H1 (cell line): ENCODE measurements at regions not wholly inside any gene's neighbourhood (a gene's known extent, or its start where the extent isn't known, plus 50 kb on each side); places are given as distances from the start of the nearest gene placed in this dataset.

Source experiments
- CTCF ChIA-PET: fragments of 300-600 bp; sonication (Branson Sonifier 250); formaldehyde crosslinking; loops from one replicate; lab custom pipeline; 2021; ENCODE audit not compliant: partially characterized antibody; lab: Charles Lee
- POLR2A ChIA-PET: fragments of 300-600 bp; sonication (Branson Sonifier 250); formaldehyde crosslinking; loops from one replicate; lab custom pipeline; 2021; ENCODE audit warnings: inconsistent platforms; ENCODE audit not compliant: partially characterized antibody; lab: Charles Lee
- DNase-seq, 2 experiments: peaks; one replicate each; pipeline versions ENCODE4 v3.0.0 to v3.0.0-alpha.2; 2010 to 2022; ENCODE audit warnings: low spot score in 2 of 2, low read depth in 1 of 2, mixed read lengths in 1 of 2
- FAIRE-seq: peaks from 2 replicates; lab custom pipeline; 2011; peaks lifted over from hg19 to GRCh38; lab: Jason Lieb, UNC
- H2AFZ ChIP-seq: 2 replicates; pipeline ENCODE4 v1.8.1; 2012; ENCODE audit warnings: low read length, inconsistent platforms
- H2AK5ac ChIP-seq: 2 replicates; pipeline ENCODE4 v1.6.1; 2013; ENCODE audit warnings: low read depth, low read length
- H2BK120ac ChIP-seq: replicated peaks from 2 replicates; pipeline ENCODE3; 2013; ENCODE audit warnings: low read depth, low read length, inconsistent platforms
- H2BK12ac ChIP-seq: 2 replicates; pipeline ENCODE4 v1.6.1; 2013; ENCODE audit warnings: low read depth, low read length
- H2BK15ac ChIP-seq: 2 replicates; pipeline ENCODE4 v1.6.1; 2013; ENCODE audit warnings: low read length
- H2BK20ac ChIP-seq: 2 replicates; pipeline ENCODE4 v1.6.1; 2013; ENCODE audit warnings: low read length
- H2BK5ac ChIP-seq: 2 replicates; pipeline ENCODE4 v1.6.1; 2013; ENCODE audit warnings: low read depth, low read length
- H3K14ac ChIP-seq: 2 replicates; pipeline ENCODE4 v1.6.1; 2013; ENCODE audit warnings: inconsistent platforms; ENCODE audit not compliant: insufficient read length
- H3K18ac ChIP-seq: 2 replicates; pipeline ENCODE4 v1.6.1; 2013; ENCODE audit warnings: low read length; ENCODE audit errors: extremely low read depth
- H3K23ac ChIP-seq: 2 replicates; pipeline ENCODE4 v1.6.1; 2013; ENCODE audit warnings: inconsistent platforms; ENCODE audit not compliant: insufficient read length
- H3K23me2 ChIP-seq: 2 replicates; pipeline ENCODE4 v1.6.1; 2013; ENCODE audit warnings: low read depth, low read length
- H3K27ac ChIP-seq: 2 replicates; pipeline ENCODE4 v1.6.1; 2011; ENCODE audit warnings: low read depth, low read length, inconsistent platforms
- H3K27me3 ChIP-seq, 4 experiments: replicated peaks in 1 of 4; 1 replicate in 1 of 4; 2 replicates in 3 of 4; pipeline versions ENCODE4 v1.6.1 to v1.8.1; 2011 to 2013; ENCODE audit warnings: low read length in 3 of 4, mild to moderate bottlenecking in 3 of 4, inconsistent platforms in 2 of 4, mixed read lengths in 2 of 4, moderate library complexity in 1 of 4; ENCODE audit not compliant: control insufficient read depth in 3 of 4, insufficient read depth in 3 of 4; ENCODE audit errors: extremely low read depth in 1 of 4
- H3K36me3 ChIP-seq, 4 experiments: 2 replicates each; pipeline versions ENCODE4 v1.6.1 to v1.8.1; 2011 to 2013; ENCODE audit warnings: mild to moderate bottlenecking in 4 of 4, low read length in 3 of 4, moderate library complexity in 2 of 4, control low read depth in 1 of 4, inconsistent platforms in 1 of 4; ENCODE audit not compliant: insufficient read depth in 4 of 4, control insufficient read depth in 2 of 4
- H3K4ac ChIP-seq: replicated peaks from 2 replicates; pipeline ENCODE3; 2013; ENCODE audit warnings: low read length, low read depth, mixed read lengths, inconsistent platforms; ENCODE audit not compliant: insufficient read length
- H3K4me1 ChIP-seq, 4 experiments: replicated peaks in 1 of 4; 1 replicate in 1 of 4; 2 replicates in 3 of 4; pipeline versions ENCODE4 v1.6.1 to v1.8.1; 2011 to 2013; ENCODE audit warnings: low read length in 3 of 4, inconsistent platforms in 2 of 4, mixed read lengths in 1 of 4; ENCODE audit not compliant: insufficient read depth in 4 of 4, control insufficient read depth in 3 of 4
- H3K4me2 ChIP-seq, 2 experiments: 2 replicates each; pipeline versions ENCODE4 v1.6.1 to v1.8.1; 2011 to 2013; ENCODE audit warnings: low read depth in 2 of 2, low read length in 2 of 2, control low read depth in 1 of 2, inconsistent platforms in 1 of 2, mild to moderate bottlenecking in 1 of 2; ENCODE audit not compliant: insufficient read depth in 1 of 2
- H3K4me3 ChIP-seq, 4 experiments: fragments of 200-600, 300-600 bp in 1 of 4; sonication (generic), shearing (Covaris generic), sonication (Bioruptor Twin) in 1 of 4; 2 replicates each; pipeline versions ENCODE4 v1.5.1 to v1.8.1; 2011 to 2016; ENCODE audit warnings: low read length in 4 of 4, low read depth in 3 of 4, control low read depth in 2 of 4, inconsistent platforms in 2 of 4, mild to moderate bottlenecking in 2 of 4, mixed read lengths in 1 of 4, moderate library complexity in 1 of 4; ENCODE audit not compliant: insufficient read depth in 2 of 4; ENCODE audit errors: extremely low read depth in 1 of 4
- H3K56ac ChIP-seq: replicated peaks from 2 replicates; pipeline ENCODE3; 2013; ENCODE audit warnings: low read depth, mild to moderate bottlenecking, mixed read lengths, low read length, inconsistent platforms; ENCODE audit not compliant: insufficient read length
- H3K79me1 ChIP-seq: 2 replicates; pipeline ENCODE4 v1.6.1; 2013; ENCODE audit warnings: low read depth, low read length, control low read depth
- H3K79me2 ChIP-seq, 2 experiments: 2 replicates each; pipeline versions ENCODE4 v1.6.1 to v1.8.1; 2012 to 2013; ENCODE audit warnings: low read length in 2 of 2, mild to moderate bottlenecking in 2 of 2, inconsistent platforms in 1 of 2; ENCODE audit not compliant: insufficient read depth in 2 of 2, control insufficient read depth in 1 of 2
- H3K9ac ChIP-seq, 4 experiments: replicated peaks in 1 of 4; 1 replicate in 1 of 4; 2 replicates in 3 of 4; pipeline versions ENCODE4 v1.6.1 to v1.8.1; 2011 to 2013; ENCODE audit warnings: low read depth in 3 of 4, low read length in 3 of 4, control low read depth in 2 of 4, mild to moderate bottlenecking in 2 of 4, moderate library complexity in 2 of 4, inconsistent platforms in 1 of 4; ENCODE audit errors: extremely low read depth in 1 of 4
- H3K9me3 ChIP-seq, 2 experiments: 2 replicates each; pipeline versions ENCODE4 v1.6.1 to v1.8.1; 2012 to 2013; ENCODE audit warnings: mild to moderate bottlenecking in 2 of 2, moderate library complexity in 2 of 2, control low read depth in 1 of 2, inconsistent platforms in 1 of 2, low read depth in 1 of 2, low read length in 1 of 2, mixed read lengths in 1 of 2; ENCODE audit not compliant: insufficient read depth in 2 of 2
- H4K20me1 ChIP-seq, 2 experiments: replicated peaks in 1 of 2; 2 replicates each; pipeline versions ENCODE3 to v1.8.1; 2011 to 2013; ENCODE audit warnings: inconsistent platforms in 2 of 2, low read length in 2 of 2, mild to moderate bottlenecking in 1 of 2; ENCODE audit not compliant: insufficient read depth in 2 of 2, control insufficient read depth in 1 of 2
- H4K5ac ChIP-seq: 2 replicates; pipeline ENCODE4 v1.6.1; 2013; ENCODE audit warnings: low read length, low read depth, mixed read lengths, inconsistent platforms; ENCODE audit not compliant: insufficient read length
- H4K8ac ChIP-seq: 2 replicates; pipeline ENCODE4 v1.8.0; 2013; ENCODE audit warnings: mild to moderate bottlenecking, moderate library complexity, low read length, inconsistent platforms; ENCODE audit not compliant: insufficient read depth; ENCODE audit errors: extremely low read depth
- H4K91ac ChIP-seq: replicated peaks from 2 replicates; pipeline ENCODE3; 2013; ENCODE audit warnings: low read length, mixed read lengths, inconsistent platforms; ENCODE audit not compliant: insufficient read length
- ASH2L ChIP-seq: fragments of 200-600, 300-600 bp; sonication (generic); IDR thresholded peaks from one replicate; pipeline ENCODE4 v1.7.1; 2017; ENCODE audit warnings: low read length
- CBX5 ChIP-seq: fragments of 300-800, 300-1000 bp; sonication (generic); IDR thresholded peaks from 2 replicates; pipeline ENCODE4 v1.7.1; 2016; ENCODE audit warnings: antibody characterized with exemption, low read length, low read depth
- CHD2 ChIP-seq: IDR thresholded peaks from 2 replicates; pipeline ENCODE4 v1.6.1; 2012; ENCODE audit warnings: low read length, improper control_type of control experiment
- CREB1 ChIP-seq: IDR thresholded peaks from 2 replicates; pipeline ENCODE4 v1.6.1; 2012; ENCODE audit warnings: inconsistent platforms
- CTCF ChIP-seq, 3 experiments: IDR thresholded peaks; 1 replicate in 2 of 3; 2 replicates in 1 of 3; pipeline versions ENCODE4 v1.5.1 to v1.6.1; 2011; ENCODE audit warnings: low read length in 3 of 3, mild to moderate bottlenecking in 3 of 3, inconsistent platforms in 2 of 3, low read depth in 1 of 3, moderate library complexity in 1 of 3; ENCODE audit not compliant: insufficient read depth in 1 of 3; ENCODE audit errors: control extremely low read depth in 1 of 3
- E2F6 ChIP-seq: IDR thresholded peaks from 2 replicates; pipeline ENCODE4 v1.6.1; 2012; ENCODE audit warnings: inconsistent platforms
- GABPA ChIP-seq: IDR thresholded peaks from 2 replicates; pipeline ENCODE4 v1.6.1; 2011; ENCODE audit warnings: mild to moderate bottlenecking, low read length, moderate library complexity, borderline replicate concordance; ENCODE audit not compliant: insufficient read depth
- KDM1A ChIP-seq: fragments of 200-600, 300-600 bp; sonication (generic); IDR thresholded peaks from 2 replicates; pipeline ENCODE4 v1.7.1; 2016; ENCODE audit warnings: mild to moderate bottlenecking, low read length, borderline replicate concordance
- NANOG ChIP-seq: IDR thresholded peaks from 2 replicates; pipeline ENCODE4 v1.6.1; 2011; ENCODE audit warnings: low read length, low read depth, mild to moderate bottlenecking, inconsistent platforms; ENCODE audit not compliant: insufficient read depth, poor library complexity, severe bottlenecking
- RNF2 ChIP-seq: fragments of 200-900, 300-1000 bp; sonication (generic); IDR thresholded peaks from 2 replicates; pipeline ENCODE4 v1.7.1; 2016; ENCODE audit warnings: borderline replicate concordance, low read depth, mild to moderate bottlenecking, antibody characterized with exemption, low read length; ENCODE audit not compliant: poor library complexity, severe bottlenecking; ENCODE audit errors: missing control alignments
- SIRT6 ChIP-seq: IDR thresholded peaks from one replicate; pipeline ENCODE4 v1.7.1; 2012; ENCODE audit warnings: low read length, inconsistent platforms
- TAF7 ChIP-seq: optimal IDR thresholded peaks from 2 replicates; pipeline ENCODE3; 2011; ENCODE audit warnings: low read depth, mild to moderate bottlenecking, inconsistent platforms, low read length, moderate library complexity, borderline replicate concordance
- WGBS, 2 experiments: shearing (Covaris generic) in 1 of 2; methylation state at CpG; one replicate each; pipeline versions ENCODE4 v1.1.6 to v1.1.7; 2013 to 2015; ENCODE audit warnings: low lambda C conversion rate in 2 of 2, mixed read lengths in 2 of 2, inconsistent platforms in 1 of 2, low coverage in 1 of 2, missing lambda C conversion rate in 1 of 2; ENCODE audit not compliant: insufficient replicate concordance in 2 of 2, insufficient coverage in 1 of 2, insufficient read length in 1 of 2; ENCODE audit errors: extremely low coverage in 1 of 2, missing lambda C conversion rate in 1 of 2; 5-methylcytosine and 5-hydroxymethylcytosine counted together

DNA sequence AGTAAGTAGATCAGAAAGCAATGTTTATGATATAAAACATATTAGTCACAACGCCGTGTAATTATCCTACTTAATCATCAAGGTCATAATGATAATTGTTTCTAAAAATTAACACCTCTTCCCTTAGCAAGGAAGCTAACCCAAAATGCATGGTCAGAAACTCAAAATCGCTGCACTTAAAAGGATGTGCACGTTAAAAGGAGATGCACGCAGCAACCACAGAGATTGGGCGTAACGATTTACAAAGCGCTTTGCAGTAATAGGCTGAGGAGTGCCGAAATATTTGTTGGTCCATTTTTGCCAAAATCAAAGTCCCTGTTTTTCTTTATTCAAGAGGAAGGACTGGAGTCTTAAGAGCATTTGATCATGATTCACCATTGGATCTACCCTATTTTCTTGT lies 1077.2 kb downstream of the VRK1 start:
- H2AFZ ChIP-seq = no peak overlapping the region
- no peak overlapping the region for H2BK12ac ChIP-seq
- peaks cover 2 to 6% (median 5%) of the 10 kb centered on the region in 4 experiments; a peak in 4 of 7 replicates for H3K4me1 ChIP-seq
- H2BK5ac ChIP-seq = no peak overlapping the region
- FAIRE-seq (no peak), DNase-seq (no peak)
- H3K27ac ChIP-seq = no peak overlapping the region
- H4K5ac ChIP-seq = no peak overlapping the region
- POLR2A ChIA-PET = no interaction called here
- no peak overlapping the region for H3K18ac ChIP-seq
- WGBS, 2 experiments = 89% methylated on average over 9 of the region's 9 CpGs; no CpG with 5 or more reads in 1 of the 2 experiments
- no peaks in the 10 kb centered on the region for H3K79me1 ChIP-seq
- H3K79me2 ChIP-seq = no peaks in the 10 kb centered on the region
- no peak overlapping the region for H2BK20ac ChIP-seq
- H3K14ac ChIP-seq = no peak overlapping the region
- CTCF ChIA-PET = no interaction called here
- H2AK5ac ChIP-seq = no peak overlapping the region
- H3K27me3 ChIP-seq = no peaks in the 10 kb centered on the region
- no peak overlapping the region for H4K91ac ChIP-seq
- no peak overlapping the region for H3K4ac ChIP-seq
- H3K23ac ChIP-seq = no peak overlapping the region
- H3K56ac ChIP-seq = no peak overlapping the region
- H3K9ac ChIP-seq = no peak overlapping the region
- no peaks in the 10 kb centered on the region for H3K23me2 ChIP-seq
- no peak overlapping the region for H3K4me2 ChIP-seq
- H3K4me3 ChIP-seq = no peak overlapping the region
- no peak overlapping the region for H2BK120ac ChIP-seq
- no peaks in the 10 kb centered on the region for H3K36me3 ChIP-seq
- H3K9me3 ChIP-seq = no peaks in the 10 kb centered on the region
- H2BK15ac ChIP-seq = no peak overlapping the region
- H4K20me1 ChIP-seq = no peaks in the 10 kb centered on the region
- H4K8ac ChIP-seq = no peak overlapping the region
- TF ChIP-seq TAF7 (no peak), KDM1A (no peak), GABPA (no peak), SIRT6 (no peak), E2F6 (no peak), CTCF (IDR thresholded peaks at IDR 0.05; ENCODE audit: control extremely low read depth in 1 of 3, insufficient read depth in 1 of 3, low read depth in 1 of 3, low read length in 3 of 3) (no peak), CREB1 (no peak), CHD2 (no peak), NANOG (no peak), RNF2 (no peak), ASH2L (no peak), CBX5 (no peak)
